ENCODE measurements at regions not wholly inside any gene's neighbourhood (a gene's known extent, or its start where the extent isn't known, plus 50 kb on each side); places are given as distances from the start of the nearest gene placed in this dataset.

- H3K23me2 ChIP-seq (ENCODE audit: low read depth, low read length): 0 out of 2 replicates have a peak, but pooled peaks cover 2% of the 10 kb centered on the region
- no peaks in the 10 kb centered on the region for H3K36me3 ChIP-seq (ENCODE audit: control insufficient read depth in 2 of 4, insufficient read depth in 4 of 4, low read length in 3 of 4)
- H3K27me3 ChIP-seq (replicated peaks in 1 of 4; ENCODE audit: control insufficient read depth in 3 of 4, extremely low read depth in 1 of 4, insufficient read depth in 3 of 4, low read length in 3 of 4): no peaks in the 10 kb centered on the region
- H3K4me1 ChIP-seq (replicated peaks in 1 of 4; ENCODE audit: control insufficient read depth in 3 of 4, insufficient read depth in 4 of 4, low read length in 3 of 4): peaks cover 0 to 9% (median 1%) of the 10 kb centered on the region in 4 experiments; a peak in 3 of 7 replicates
- H4K20me1 ChIP-seq (replicated peaks in 1 of 2; ENCODE audit: control insufficient read depth in 1 of 2, insufficient read depth in 2 of 2, low read length in 2 of 2): no peaks in the 10 kb centered on the region
- H2BK15ac ChIP-seq (ENCODE audit: low read length): no peak overlapping the region
- no peak overlapping the region for H3K4me3 ChIP-seq (ENCODE audit: extremely low read depth in 1 of 4, insufficient read depth in 2 of 4, low read depth in 3 of 4, low read length in 4 of 4)
- DNase-seq (ENCODE audit: low read depth in 1 of 2, low spot score in 2 of 2): no peak
- no peak overlapping the region for H3K4me2 ChIP-seq (ENCODE audit: insufficient read depth in 1 of 2, low read depth in 2 of 2, low read length in 2 of 2)
- ChIA-PET POLR2A (ENCODE audit: partially characterized antibody) (no interaction called here), CTCF (ENCODE audit: partially characterized antibody) (interaction anchor here (1.1 to 2.3 kb wide), 3 partner anchors 10 to 40 kb away, joined by 4 to 7 read pairs (median 5); no protein-coding TSS in a partner anchor)
- H3K14ac ChIP-seq (ENCODE audit: insufficient read length): no peak overlapping the region
- H2BK20ac ChIP-seq (ENCODE audit: low read length): no peak overlapping the region
- no peaks in the 10 kb centered on the region for H3K9me3 ChIP-seq (ENCODE audit: insufficient read depth in 2 of 2, low read depth in 1 of 2, low read length in 1 of 2)
- no peak overlapping the region for H3K18ac ChIP-seq (ENCODE audit: extremely low read depth, low read length)
- TF ChIP-seq HDAC6 (IDR thresholded peaks at IDR 0.05; ENCODE audit: low read depth, low read length) (no peak), KDM5A (IDR thresholded peaks at IDR 0.05; ENCODE audit: low read length) (no peak), JUN (IDR thresholded peaks at IDR 0.05; ENCODE audit: low read depth, low read length) (no peak), CBX5 (IDR thresholded peaks at IDR 0.05; ENCODE audit: low read depth, low read length) (no peak), TBP (IDR thresholded peaks at IDR 0.05; ENCODE audit: low read depth, low read length) (no peak), RFX5 (IDR thresholded peaks at IDR 0.05; ENCODE audit: borderline replicate concordance, low read depth, low read length) (no peak), USF2 (IDR thresholded peaks at IDR 0.05; ENCODE audit: low read length) (no peak), SUZ12 (IDR thresholded peaks at IDR 0.05; ENCODE audit: low read length) (no peak)
- no peak overlapping the region for H4K91ac ChIP-seq (replicated peaks; ENCODE audit: insufficient read length, low read length)
- H4K5ac ChIP-seq (ENCODE audit: insufficient read length, low read depth, low read length): no peak overlapping the region
- H2AFZ ChIP-seq (ENCODE audit: low read length): no peak overlapping the region
- no peak overlapping the region for H3K9ac ChIP-seq (replicated peaks in 1 of 4; ENCODE audit: extremely low read depth in 1 of 4, low read depth in 3 of 4, low read length in 3 of 4)
- H2BK120ac ChIP-seq (replicated peaks; ENCODE audit: low read depth, low read length): no peak overlapping the region
- no peak overlapping the region for H2BK5ac ChIP-seq (ENCODE audit: low read depth, low read length)
- WGBS, 2 experiments (ENCODE audit: extremely low coverage in 1 of 2, insufficient coverage in 1 of 2, insufficient read length in 1 of 2, insufficient replicate concordance in 2 of 2, low coverage in 1 of 2, low lambda C conversion rate in 2 of 2, missing lambda C conversion rate in 1 of 2): 92% methylated on average over 4 of the region's 4 CpGs; no CpG with 5 or more reads in 1 of the 2 experiments
- no peaks in the 10 kb centered on the region for H3K79me1 ChIP-seq (ENCODE audit: low read depth, low read length)
- H3K23ac ChIP-seq (ENCODE audit: insufficient read length): no peak overlapping the region
- no peak overlapping the region for H2AK5ac ChIP-seq (ENCODE audit: low read depth, low read length)
- H3K56ac ChIP-seq (replicated peaks; ENCODE audit: insufficient read length, low read depth, low read length): no peak overlapping the region
- FAIRE-seq: no peak
- H2BK12ac ChIP-seq (ENCODE audit: low read depth, low read length): no peak overlapping the region
- no peak overlapping the region for H3K4ac ChIP-seq (replicated peaks; ENCODE audit: insufficient read length, low read depth, low read length)
- no peak overlapping the region for H4K8ac ChIP-seq (ENCODE audit: extremely low read depth, insufficient read depth, low read length)
- no peak overlapping the region for H3K27ac ChIP-seq (ENCODE audit: low read depth, low read length)
- H3K79me2 ChIP-seq (ENCODE audit: control insufficient read depth in 1 of 2, insufficient read depth in 2 of 2, low read length in 2 of 2): no peaks in the 10 kb centered on the region
Observed at GRCh38 chr15:94079968-94080367, 151.4 kb upstream of the MCTP2 start.

Data from H1 (cell line).